BE2C (cell line): ENCODE measurements at regions not wholly inside any gene's neighbourhood (a gene's known extent, or its start where the extent isn't known, plus 50 kb on each side); places are given as distances from the start of the nearest gene placed in this dataset.

Experiments used
- DNase-seq: peaks from one replicate; pipeline ENCODE4 v3.0.0-alpha.2; 2020
- H3K27me3 ChIP-seq: fragments of 250-450 bp; sonication (Bioruptor Pico); 2 replicates; pipeline ENCODE4 v1.5.1; 2020; ENCODE audit warnings: mild to moderate bottlenecking
- H3K36me3 ChIP-seq: fragments of 250-450 bp; sonication (Bioruptor Pico); 2 replicates; pipeline ENCODE4 v1.5.1; 2020; ENCODE audit warnings: mild to moderate bottlenecking
- H3K4me1 ChIP-seq: fragments of 250-450 bp; sonication (Bioruptor Pico); 2 replicates; pipeline ENCODE4 v1.5.1; 2020
- H3K4me3 ChIP-seq: 2 replicates; pipeline ENCODE4 v1.5.1; 2011; ENCODE audit warnings: low read depth, low read length
- H3K9me3 ChIP-seq: fragments of 250-450 bp; sonication (Bioruptor Pico); 2 replicates; pipeline ENCODE4 v1.5.1; 2020
- CTCF ChIP-seq: IDR thresholded peaks from 2 replicates; pipeline ENCODE4 v1.5.1; 2012; ENCODE audit warnings: mild to moderate bottlenecking, low read depth, low read length

- Histone ChIP-seq H3K27me3 (no peaks in the 10 kb centered on the region), H3K36me3 (no peaks in the 10 kb centered on the region), H3K4me3 (no peak overlapping the region), H3K9me3 (no peaks in the 10 kb centered on the region), H3K4me1 (no peaks in the 10 kb centered on the region)
- no peak for DNase-seq
- TF ChIP-seq CTCF, result no peak
Observed at GRCh38 chr17:62130739-62131138, 65.7 kb upstream of the MED13 start.

- Histone ChIP-seq H3K9me3 (no peaks in the 10 kb centered on the region), H3K4me1 (peaks cover under 1% of the 10 kb centered on the region; the same call in 1 of the 2 replicates), H3K36me3 (no peaks in the 10 kb centered on the region), H3K27me3 (no peaks in the 10 kb centered on the region), H3K4me3 (no peak overlapping the region)
- DNase-seq, result no peak
- TF ChIP-seq CTCF, result no peak
Observed at GRCh38 chr17:62126292-62126691, 61.2 kb upstream of the MED13 start.

- Histone ChIP-seq H3K27me3 (no peaks in the 10 kb centered on the region), H3K4me1 (peaks cover 11% of the 10 kb centered on the region), H3K36me3 (no peaks in the 10 kb centered on the region), H3K9me3 (no peaks in the 10 kb centered on the region), H3K4me3 (no peak overlapping the region)
- DNase-seq, result no peak
- TF ChIP-seq CTCF, result no peak
Observed at GRCh38 chr17:62125307-62125706, 60.2 kb upstream of the MED13 start.

- Histone ChIP-seq H3K9me3 (no peaks in the 10 kb centered on the region), H3K27me3 (no peaks in the 10 kb centered on the region), H3K36me3 (no peaks in the 10 kb centered on the region), H3K4me1 (peaks cover 21% of the 10 kb centered on the region), H3K4me3 (no peak overlapping the region)
- no peak for DNase-seq
- TF ChIP-seq CTCF, result no peak
Observed at GRCh38 chr17:62121025-62121730, 56.1 kb upstream of the MED13 start.

GRCh38 chr17:62119373-62119772 is 54.3 kb upstream of the MED13 start:
- H3K4me1 ChIP-seq, result peaks cover 21% of the 10 kb centered on the region
- no peak for TF ChIP-seq CTCF
- no peaks in the 10 kb centered on the region for H3K27me3 ChIP-seq
- no peak overlapping the region for H3K4me3 ChIP-seq
- no peaks in the 10 kb centered on the region for H3K36me3 ChIP-seq
- H3K9me3 ChIP-seq, result no peaks in the 10 kb centered on the region
- no peak for DNase-seq
